ENCODE measurements at regions not wholly inside any gene's neighbourhood (a gene's known extent, or its start where the extent isn't known, plus 50 kb on each side); places are given as distances from the start of the nearest gene placed in this dataset.

DNA sequence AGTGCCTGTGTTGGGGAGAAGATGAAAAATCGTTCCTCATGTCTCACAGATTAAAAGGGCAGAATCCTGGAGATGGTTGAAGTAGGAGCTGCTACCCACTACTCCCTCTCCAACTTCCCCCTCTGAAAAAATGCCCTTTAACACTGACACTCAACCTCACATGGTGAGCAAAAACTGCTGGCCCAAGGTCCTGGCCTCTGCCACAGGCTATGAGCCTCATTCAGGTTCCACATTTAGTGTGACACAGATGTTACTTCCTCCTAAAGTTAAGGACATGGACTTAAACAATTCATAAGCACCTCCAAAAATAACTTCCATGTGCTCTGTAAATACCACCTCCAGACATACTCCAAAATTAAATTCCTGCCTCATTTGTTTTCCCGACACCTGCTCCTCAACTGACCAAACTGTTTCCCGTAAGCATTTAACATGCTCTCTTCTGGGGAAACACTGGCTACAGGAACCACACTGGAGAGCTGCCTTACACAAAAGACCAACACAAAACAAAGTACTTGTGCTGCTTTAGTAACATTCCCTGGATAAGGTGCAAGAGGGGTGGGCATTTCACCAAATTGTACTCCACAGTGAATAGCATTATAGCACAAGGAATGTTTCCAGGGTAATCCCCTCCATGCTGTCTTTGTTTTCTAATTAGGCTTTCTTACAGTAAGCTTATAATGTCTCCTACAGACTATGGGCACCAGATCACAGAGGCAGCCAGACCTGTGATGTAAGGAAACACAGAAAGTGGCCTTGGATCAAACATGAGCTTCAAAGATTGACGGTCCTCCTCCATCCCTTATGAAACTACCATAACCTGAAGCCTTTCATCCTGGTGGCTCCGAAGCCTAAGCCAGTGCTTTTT, 57.0 kb downstream of the PHLDA1 start:
- H3K36me3 ChIP-seq (ENCODE audit: control insufficient read depth, insufficient read depth, low read length), result no peaks in the 10 kb centered on the region
- H3K79me2 ChIP-seq (ENCODE audit: control insufficient read depth, insufficient read depth, low read length), result no peaks in the 10 kb centered on the region
- H3K4me3 ChIP-seq (replicated peaks in 1 of 4; ENCODE audit: control extremely low read depth in 1 of 4, insufficient read depth in 1 of 4, low read depth in 3 of 4, low read length in 4 of 4), result no peak overlapping the region
- peaks cover 25% of the 10 kb centered on the region for H3K4me1 ChIP-seq (ENCODE audit: control insufficient read depth, extremely low read depth, insufficient read depth, low read length)
- no peaks in the 10 kb centered on the region for H3K27me3 ChIP-seq (ENCODE audit: control insufficient read depth, insufficient read depth, low read length)
- H2AFZ ChIP-seq (ENCODE audit: low read length), result no peak overlapping the region
- no peak overlapping the region for H3K9ac ChIP-seq (ENCODE audit: insufficient read depth, low read length)
- no peak overlapping the region for H3K27ac ChIP-seq (ENCODE audit: insufficient read depth, low read length)
- no peak for DNase-seq (ENCODE audit: low read depth in 2 of 2)
- no peak overlapping the region for H3K4me2 ChIP-seq (ENCODE audit: extremely low read depth, insufficient read depth, low read length)
- no peaks in the 10 kb centered on the region for H3K9me3 ChIP-seq (ENCODE audit: control insufficient read depth, insufficient read depth, low read depth, low read length)
- no peaks in the 10 kb centered on the region for H4K20me1 ChIP-seq (ENCODE audit: control insufficient read depth, extremely low read depth, insufficient read depth, low read length)
- TF ChIP-seq, protein P1, sequence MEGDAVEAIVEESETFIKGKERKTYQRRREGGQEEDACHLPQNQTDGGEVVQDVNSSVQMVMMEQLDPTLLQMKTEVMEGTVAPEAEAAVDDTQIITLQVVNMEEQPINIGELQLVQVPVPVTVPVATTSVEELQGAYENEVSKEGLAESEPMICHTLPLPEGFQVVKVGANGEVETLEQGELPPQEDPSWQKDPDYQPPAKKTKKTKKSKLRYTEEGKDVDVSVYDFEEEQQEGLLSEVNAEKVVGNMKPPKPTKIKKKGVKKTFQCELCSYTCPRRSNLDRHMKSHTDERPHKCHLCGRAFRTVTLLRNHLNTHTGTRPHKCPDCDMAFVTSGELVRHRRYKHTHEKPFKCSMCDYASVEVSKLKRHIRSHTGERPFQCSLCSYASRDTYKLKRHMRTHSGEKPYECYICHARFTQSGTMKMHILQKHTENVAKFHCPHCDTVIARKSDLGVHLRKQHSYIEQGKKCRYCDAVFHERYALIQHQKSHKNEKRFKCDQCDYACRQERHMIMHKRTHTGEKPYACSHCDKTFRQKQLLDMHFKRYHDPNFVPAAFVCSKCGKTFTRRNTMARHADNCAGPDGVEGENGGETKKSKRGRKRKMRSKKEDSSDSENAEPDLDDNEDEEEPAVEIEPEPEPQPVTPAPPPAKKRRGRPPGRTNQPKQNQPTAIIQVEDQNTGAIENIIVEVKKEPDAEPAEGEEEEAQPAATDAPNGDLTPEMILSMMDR (conservative IDR thresholded peaks at IDR 0.05 in 1 of 2, IDR thresholded peaks at IDR 0.05 in 1 of 2; ENCODE audit: low read depth in 1 of 2, low read length in 2 of 2), result no peak
- TF ChIP-seq EZH2 (IDR thresholded peaks at IDR 0.05; ENCODE audit: low read length, missing control alignments), result no peak

DNA sequence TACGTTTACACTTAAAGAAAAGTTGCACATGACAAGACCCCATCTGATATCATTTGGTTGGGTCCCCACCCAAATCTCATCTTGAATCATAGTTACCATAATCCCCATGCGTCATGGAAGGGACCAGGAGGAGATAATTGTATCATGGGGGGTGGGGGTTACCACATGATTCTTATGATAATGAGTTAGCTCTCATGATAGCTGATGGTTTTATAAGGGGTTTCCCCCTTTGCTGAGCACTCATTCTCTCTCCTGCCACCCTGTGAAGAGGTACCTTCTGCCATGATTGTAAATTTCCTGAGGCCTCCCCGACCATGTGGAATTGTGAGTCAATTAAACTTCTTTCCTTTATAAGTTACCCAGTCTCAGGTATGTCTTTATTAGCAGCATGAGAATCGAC, 60.3 kb downstream of the PHLDA1 start:
- Histone ChIP-seq H3K4me2 (ENCODE audit: extremely low read depth, insufficient read depth, low read length) (no peak overlapping the region), H2AFZ (ENCODE audit: low read length) (no peak overlapping the region), H3K27ac (ENCODE audit: insufficient read depth, low read length) (no peak overlapping the region), H3K4me1 (ENCODE audit: control insufficient read depth, extremely low read depth, insufficient read depth, low read length) (peaks cover 4% of the 10 kb centered on the region), H3K9me3 (ENCODE audit: control insufficient read depth, insufficient read depth, low read depth, low read length) (no peaks in the 10 kb centered on the region), H3K27me3 (ENCODE audit: control insufficient read depth, insufficient read depth, low read length) (no peaks in the 10 kb centered on the region), H3K4me3 (replicated peaks in 1 of 4; ENCODE audit: control extremely low read depth in 1 of 4, insufficient read depth in 1 of 4, low read depth in 3 of 4, low read length in 4 of 4) (no peak overlapping the region), H3K36me3 (ENCODE audit: control insufficient read depth, insufficient read depth, low read length) (no peaks in the 10 kb centered on the region), H3K79me2 (ENCODE audit: control insufficient read depth, insufficient read depth, low read length) (no peaks in the 10 kb centered on the region), H4K20me1 (ENCODE audit: control insufficient read depth, extremely low read depth, insufficient read depth, low read length) (no peaks in the 10 kb centered on the region), H3K9ac (ENCODE audit: insufficient read depth, low read length) (no peak overlapping the region)
- TF ChIP-seq EZH2 (IDR thresholded peaks at IDR 0.05; ENCODE audit: low read length, missing control alignments), result no peak
- TF ChIP-seq, protein P1 (conservative IDR thresholded peaks at IDR 0.05 in 1 of 2, IDR thresholded peaks at IDR 0.05 in 1 of 2; ENCODE audit: low read depth in 1 of 2, low read length in 2 of 2), result no peak
- DNase-seq (ENCODE audit: low read depth in 2 of 2), result no peak

DNA sequence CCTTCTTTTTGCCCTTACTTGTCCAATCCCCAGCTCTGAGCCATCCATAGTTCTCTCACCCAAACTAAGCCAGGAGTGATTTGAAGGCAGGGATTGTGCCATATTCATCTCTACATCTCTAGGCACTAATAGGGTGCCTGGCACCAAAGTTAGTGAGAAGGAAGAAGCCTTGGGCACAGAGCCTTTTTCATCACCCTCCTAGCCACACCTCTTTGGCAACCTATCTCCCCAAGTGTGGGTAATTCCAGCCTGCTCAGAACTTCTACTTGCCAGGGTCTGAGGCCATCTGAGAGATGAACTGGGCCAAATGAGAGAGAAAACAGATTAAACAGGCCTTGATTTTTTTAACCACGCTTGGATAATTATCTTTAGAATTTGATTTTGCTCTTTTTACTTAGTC, 61.3 kb downstream of the PHLDA1 start:
- Histone ChIP-seq H3K36me3 (ENCODE audit: control insufficient read depth, insufficient read depth, low read length) (no peaks in the 10 kb centered on the region), H3K4me1 (ENCODE audit: control insufficient read depth, extremely low read depth, insufficient read depth, low read length) (no peaks in the 10 kb centered on the region), H2AFZ (ENCODE audit: low read length) (no peak overlapping the region), H4K20me1 (ENCODE audit: control insufficient read depth, extremely low read depth, insufficient read depth, low read length) (no peaks in the 10 kb centered on the region), H3K4me2 (ENCODE audit: extremely low read depth, insufficient read depth, low read length) (no peak overlapping the region), H3K79me2 (ENCODE audit: control insufficient read depth, insufficient read depth, low read length) (no peaks in the 10 kb centered on the region), H3K27ac (ENCODE audit: insufficient read depth, low read length) (no peak overlapping the region), H3K9ac (ENCODE audit: insufficient read depth, low read length) (no peak overlapping the region), H3K27me3 (ENCODE audit: control insufficient read depth, insufficient read depth, low read length) (no peaks in the 10 kb centered on the region), H3K4me3 (replicated peaks in 1 of 4; ENCODE audit: control extremely low read depth in 1 of 4, insufficient read depth in 1 of 4, low read depth in 3 of 4, low read length in 4 of 4) (no peak overlapping the region), H3K9me3 (ENCODE audit: control insufficient read depth, insufficient read depth, low read depth, low read length) (no peaks in the 10 kb centered on the region)
- TF ChIP-seq, protein P1 (conservative IDR thresholded peaks at IDR 0.05 in 1 of 2, IDR thresholded peaks at IDR 0.05 in 1 of 2; ENCODE audit: low read depth in 1 of 2, low read length in 2 of 2), result no peak
- no peak for TF ChIP-seq EZH2 (IDR thresholded peaks at IDR 0.05; ENCODE audit: low read length, missing control alignments)
- DNase-seq (ENCODE audit: low read depth in 2 of 2), result no peak
